ENCODE measurements at regions not wholly inside any gene's neighbourhood (a gene's known extent, or its start where the extent isn't known, plus 50 kb on each side); places are given as distances from the start of the nearest gene placed in this dataset.

GRCh38 chr16:72444696-72445095 is 272.7 kb upstream of the PMFBP1 start:
- Histone ChIP-seq H3K4me1 (no peaks in the 10 kb centered on the region), H3K4me3 (no peak overlapping the region)

GRCh38 chr16:72443809-72444208 is 271.9 kb upstream of the PMFBP1 start:
- TF ChIP-seq POLR2A (IDR thresholded peaks at IDR 0.05) (no peak), POLR2AphosphoS5 (IDR thresholded peaks at IDR 0.05) (no peak), CTCF (IDR thresholded peaks at IDR 0.05 in 8 of 11, conservative IDR thresholded peaks at IDR 0.05 in 3 of 11) (no peak)
- intact Hi-C loops (cut with DNase I; ENCODE audit: low total_unique reads), result no loop called here

More at GRCh38 chr16:72444696-72445095, 272.7 kb upstream of the PMFBP1 start:
- intact Hi-C loops (cut with DNase I; ENCODE audit: low total_unique reads), result no loop called here
- WGBS, 5 donors, result 71 to 89% (median 84%) methylated on average over 1 of the region's 1 CpG
- no peak for DNase-seq
- Histone ChIP-seq H3K36me3 (no peaks in the 10 kb centered on the region), H3K9me3 (peaks cover 0 to 32% (median 13%) of the 10 kb centered on the region in 8 donors), H3K27ac (no peak overlapping the region), H3K27me3 (replicated peaks in 1 of 7) (no peaks in the 10 kb centered on the region)
- TF ChIP-seq POLR2AphosphoS5 (IDR thresholded peaks at IDR 0.05) (no peak), POLR2A (IDR thresholded peaks at IDR 0.05) (no peak), CTCF (IDR thresholded peaks at IDR 0.05 in 8 of 11, conservative IDR thresholded peaks at IDR 0.05 in 3 of 11) (no peak)

DNA sequence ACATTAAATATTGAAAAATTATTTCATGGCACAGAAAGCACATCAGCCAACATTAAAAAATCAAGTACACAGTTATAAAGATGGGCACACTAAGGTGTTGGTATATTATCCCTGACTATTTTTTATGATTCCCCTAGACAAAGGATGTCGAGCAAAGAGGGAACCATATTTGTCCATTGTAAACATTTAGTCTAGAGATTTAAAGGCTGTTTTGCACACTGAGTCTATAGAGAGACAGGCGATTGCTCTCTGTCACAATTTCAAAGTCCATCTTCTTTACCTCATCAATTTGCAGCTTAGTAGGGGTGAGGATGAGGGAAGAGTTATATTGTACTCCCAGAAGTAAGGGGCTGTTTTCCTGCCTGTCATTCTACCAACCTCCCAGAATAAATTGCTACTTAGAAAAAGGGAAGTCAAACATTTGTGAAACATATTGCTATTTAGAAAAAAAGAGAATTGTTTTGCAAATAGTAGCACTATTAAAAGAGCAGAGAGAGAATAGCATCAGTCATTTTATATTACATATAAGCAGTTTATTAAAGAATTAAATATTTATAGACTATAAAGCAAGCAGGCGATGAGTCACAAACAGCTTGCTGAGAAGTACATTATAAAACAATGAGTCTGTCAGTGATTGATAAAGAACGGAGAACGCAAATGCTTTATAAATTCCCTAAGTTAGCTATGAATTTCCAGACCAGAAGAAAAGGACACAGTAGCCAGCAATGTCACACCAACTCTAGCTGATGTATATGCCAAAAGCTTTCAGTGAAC is 270.6 kb upstream of the PMFBP1 start:
- intact Hi-C loops (cut with DNase I; ENCODE audit: low total_unique reads), result no loop called here
- H3K4me3 ChIP-seq, result no peak overlapping the region
- H3K27me3 ChIP-seq (replicated peaks in 1 of 7), result no peaks in the 10 kb centered on the region
- no peak for DNase-seq
- WGBS, 5 donors, result 80 to 88% (median 83%) methylated on average over 5 of the region's 5 CpGs
- H3K9me3 ChIP-seq, result peaks cover 0 to 24% (median 12%) of the 10 kb centered on the region in 8 donors
- H3K4me1 ChIP-seq, result no peaks in the 10 kb centered on the region
- TF ChIP-seq POLR2AphosphoS5 (IDR thresholded peaks at IDR 0.05) (no peak), CTCF (IDR thresholded peaks at IDR 0.05 in 8 of 11, conservative IDR thresholded peaks at IDR 0.05 in 3 of 11) (no peak), POLR2A (IDR thresholded peaks at IDR 0.05) (no peak)
- no peaks in the 10 kb centered on the region for H3K36me3 ChIP-seq
- no peak overlapping the region for H3K27ac ChIP-seq

More at GRCh38 chr16:72443809-72444208, 271.9 kb upstream of the PMFBP1 start:
- H3K36me3 ChIP-seq, result no peaks in the 10 kb centered on the region
- no peaks in the 10 kb centered on the region for H3K27me3 ChIP-seq (replicated peaks in 1 of 7)
- 68 to 87% (median 84%) methylated on average over 1 of the region's 1 CpG for WGBS, 5 donors
- H3K4me1 ChIP-seq, result no peaks in the 10 kb centered on the region
- H3K27ac ChIP-seq, result no peak overlapping the region
- peaks cover 0 to 29% (median 13%) of the 10 kb centered on the region in 8 donors for H3K9me3 ChIP-seq
- DNase-seq, result no peak
- no peak overlapping the region for H3K4me3 ChIP-seq

DNA sequence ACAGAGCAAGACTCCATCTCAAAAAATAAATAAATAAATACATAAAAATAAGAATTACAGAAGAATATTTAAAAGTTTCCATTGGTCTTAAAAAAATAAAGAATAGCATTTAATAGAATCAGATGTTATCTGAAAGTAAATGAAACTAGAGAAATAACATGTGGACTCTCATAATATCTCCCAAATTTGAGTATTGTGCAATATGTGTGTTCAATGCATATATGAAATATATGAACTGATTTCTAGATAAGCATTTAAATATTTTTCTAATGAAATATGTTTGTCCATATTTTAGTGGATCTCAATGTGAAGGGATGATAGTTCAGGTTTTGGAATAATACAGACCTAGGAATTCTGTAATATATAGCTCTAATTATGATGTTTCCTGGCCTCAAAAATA is 265.9 kb upstream of the PMFBP1 start:
- Histone ChIP-seq H3K27me3 (replicated peaks in 1 of 7) (no peaks in the 10 kb centered on the region), H3K4me1 (no peaks in the 10 kb centered on the region), H3K4me3 (no peak overlapping the region), H3K36me3 (no peaks in the 10 kb centered on the region), H3K9me3 (peaks cover 7 to 48% (median 37%) of the 10 kb centered on the region in 8 donors), H3K27ac (no peak overlapping the region)
- TF ChIP-seq POLR2AphosphoS5 (IDR thresholded peaks at IDR 0.05) (no peak), CTCF (IDR thresholded peaks at IDR 0.05 in 8 of 11, conservative IDR thresholded peaks at IDR 0.05 in 3 of 11) (no peak), POLR2A (IDR thresholded peaks at IDR 0.05) (no peak)
- no peak for DNase-seq
- intact Hi-C loops (cut with DNase I; ENCODE audit: low total_unique reads), result no loop called here
